Stimulated activated CD8-positive, alpha-beta memory T cell treated with anti-CD3 and anti-CD28 coated beads, Interleukin-12 subunit alpha, Interleukin-12 subunit beta, amount 100 ng/mL, for 4 hours (primary cell): ENCODE measurements at regions not wholly inside any gene's neighbourhood (a gene's known extent, or its start where the extent isn't known, plus 50 kb on each side); places are given as distances from the start of the nearest gene placed in this dataset.

ENCODE experiments used
- DNase-seq: peaks from one replicate; pipeline ENCODE4 v3.0.0-alpha.2; 2020; ENCODE audit warnings: low read depth

- DNase-seq = no peak
These were observed 169.2 kb downstream of the NOC3L start for GRCh38 chr10:94193466-94193924.

DNA sequence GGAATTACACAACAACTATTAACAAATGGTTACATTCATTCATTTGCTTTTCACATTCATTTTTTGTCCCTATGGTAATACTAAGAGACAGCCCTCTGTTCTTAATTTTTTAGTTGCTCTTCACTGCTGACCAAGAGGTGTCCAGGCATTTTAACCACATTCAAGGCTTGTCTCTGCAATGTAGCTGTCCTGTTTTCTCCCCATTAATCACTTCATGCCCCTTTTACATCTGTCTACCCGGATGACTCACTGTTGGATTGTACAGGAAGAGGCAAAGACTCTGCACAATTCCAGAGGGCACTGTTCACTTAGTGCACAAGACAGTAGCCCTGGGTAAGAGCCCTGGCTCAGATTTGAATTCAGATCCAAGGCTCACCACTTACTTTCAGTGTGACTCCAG is 168.5 kb downstream of the NOC3L start:
- DNase-seq = no peak

DNA sequence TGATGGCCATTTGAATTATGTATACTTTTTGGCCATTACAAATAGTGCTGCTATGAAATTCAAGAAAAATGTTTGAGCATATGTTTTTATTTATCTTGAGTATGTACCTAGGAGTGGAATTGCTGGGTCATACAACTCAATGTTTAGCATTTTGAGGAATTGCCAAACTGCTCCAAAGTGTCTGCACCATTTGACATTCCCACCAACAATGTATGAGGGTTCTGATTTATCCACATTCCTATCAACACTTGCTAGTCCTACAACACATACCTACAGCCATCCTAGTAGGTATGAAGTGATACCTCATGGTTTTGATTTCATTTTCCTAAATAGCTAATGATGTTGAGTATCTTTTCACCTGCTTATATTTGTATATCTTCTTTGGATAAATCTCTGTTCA is 165.5 kb downstream of the NOC3L start:
- DNase-seq = no peak

DNA sequence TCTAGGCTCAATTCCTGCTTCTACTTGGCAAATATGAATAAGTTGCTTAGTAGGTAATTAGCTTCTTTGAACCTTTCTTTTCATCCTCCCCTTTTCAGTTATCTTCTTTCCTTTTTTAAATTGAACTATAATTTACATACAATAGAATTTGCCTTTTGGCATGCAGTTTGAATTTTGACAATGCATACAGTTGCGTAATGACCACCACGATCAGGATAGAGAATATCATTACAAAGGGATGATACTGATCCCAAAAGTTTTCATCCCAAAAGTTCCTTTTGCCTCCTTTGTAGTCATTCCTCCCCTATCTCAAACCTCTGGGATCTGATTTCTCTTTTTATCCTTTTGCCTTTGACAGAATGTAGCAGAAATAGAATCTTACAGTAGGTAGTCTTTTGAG is 164.4 kb downstream of the NOC3L start:
- DNase-seq = no peak

DNA sequence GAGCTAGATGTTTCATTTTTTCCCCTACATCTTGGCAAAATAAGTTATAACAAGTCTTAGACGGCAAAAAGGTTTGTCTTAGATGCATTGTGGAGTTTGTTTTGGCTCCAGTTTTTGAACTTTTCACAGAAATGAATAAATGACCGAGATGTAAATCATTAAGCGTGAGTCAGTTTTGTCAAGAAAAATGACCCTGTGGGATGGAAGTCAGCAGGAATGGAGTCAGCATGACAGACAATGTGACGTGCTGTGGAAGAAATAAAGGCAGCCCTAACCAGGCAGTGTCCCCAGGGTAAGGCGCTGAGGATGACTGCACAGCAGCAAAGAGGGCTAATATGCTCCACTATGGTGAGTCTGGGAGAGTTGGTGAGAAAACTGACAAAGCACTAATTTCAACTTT is 163.2 kb downstream of the NOC3L start:
- DNase-seq = no peak

- no peak for DNase-seq
These were observed 162.4 kb downstream of the NOC3L start for GRCh38 chr10:94200146-94200837.

DNA sequence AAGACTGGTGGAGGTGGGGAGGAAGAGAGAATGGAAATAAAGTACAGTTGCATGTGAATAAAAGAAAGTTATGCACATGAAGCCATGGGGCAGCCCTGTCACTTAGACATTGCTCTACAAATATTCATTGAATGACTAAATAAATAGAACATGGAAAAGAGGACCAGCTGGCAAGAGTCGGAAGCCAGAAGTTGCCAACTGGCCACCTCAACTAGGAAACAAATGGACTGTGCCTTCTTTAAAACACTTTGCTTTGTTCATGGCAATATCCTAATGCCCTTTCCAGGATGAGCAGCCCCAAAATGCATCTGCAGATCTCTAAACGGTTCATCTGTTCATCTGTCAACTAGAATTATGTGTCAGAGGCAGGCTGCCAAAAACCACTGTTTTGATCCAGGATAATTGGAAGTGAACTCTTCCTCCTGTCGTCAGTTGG is 157.3 kb downstream of the NOC3L start:
- DNase-seq = no peak

GRCh38 chr10:94206176-94206575 is 156.6 kb downstream of the NOC3L start:
- DNase-seq = no peak

GRCh38 chr10:94208315-94208714 is 154.4 kb downstream of the NOC3L start:
- no peak for DNase-seq

DNA sequence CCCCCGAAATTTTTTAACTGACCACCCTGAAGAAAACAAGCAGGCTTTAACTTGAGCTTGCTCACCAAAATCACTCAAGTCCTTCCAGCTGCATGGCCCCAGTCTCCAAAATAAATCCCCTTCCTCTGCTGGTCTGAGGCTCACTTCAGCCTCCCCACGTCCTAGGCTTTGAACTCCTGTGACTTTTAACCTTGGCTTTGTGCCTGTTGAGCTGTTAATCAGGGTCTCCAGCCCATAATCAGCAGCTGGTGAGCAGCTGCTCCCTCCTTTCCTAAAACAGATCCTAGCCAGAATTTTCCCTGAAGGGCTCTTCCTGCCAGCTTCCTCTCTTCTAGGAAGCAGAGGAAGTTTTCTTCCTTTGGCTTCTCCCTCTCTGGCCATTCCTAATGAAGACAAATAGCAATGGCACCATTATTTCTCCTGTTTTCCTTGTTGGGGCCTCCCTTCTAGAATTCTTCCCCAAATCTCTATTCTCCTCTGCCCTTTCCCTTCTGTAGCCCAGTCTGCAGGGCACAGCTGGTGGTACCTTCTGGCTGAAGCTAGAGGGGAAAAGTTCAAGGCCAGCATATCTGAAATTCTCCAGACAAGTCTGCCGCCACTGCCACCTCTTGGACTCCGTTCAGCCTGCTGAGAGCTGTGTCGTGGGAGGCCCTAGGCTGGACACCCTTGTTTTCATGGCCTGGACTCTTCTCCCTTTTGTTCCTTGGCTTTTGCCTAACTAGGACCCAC is 152.1 kb downstream of the NOC3L start:
- no peak for DNase-seq

DNA sequence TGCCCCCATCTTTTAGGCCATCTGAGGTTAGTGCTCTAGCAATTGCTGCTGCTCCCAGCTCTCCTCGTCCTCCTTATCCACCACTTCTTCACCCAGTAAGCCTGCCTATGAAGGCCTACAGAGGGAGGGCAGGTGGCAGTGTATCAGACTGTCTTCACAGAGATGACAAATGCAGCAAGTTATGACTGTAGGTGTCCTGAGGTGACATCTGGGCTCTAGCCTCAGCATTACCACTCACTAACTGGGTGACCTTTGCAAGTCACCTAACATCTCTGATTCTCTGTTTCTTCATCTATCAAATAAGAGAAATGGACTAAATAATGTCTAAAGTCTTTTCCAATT is 151.6 kb downstream of the NOC3L start:
- DNase-seq = no peak

- no peak for DNase-seq
These were observed 149.7 kb downstream of the NOC3L start for GRCh38 chr10:94213001-94213530.

GRCh38 chr10:94213980-94214379 is 148.8 kb downstream of the NOC3L start:
- DNase-seq = no peak

GRCh38 chr10:94214481-94214893 is 148.3 kb downstream of the NOC3L start:
- no peak for DNase-seq

DNA sequence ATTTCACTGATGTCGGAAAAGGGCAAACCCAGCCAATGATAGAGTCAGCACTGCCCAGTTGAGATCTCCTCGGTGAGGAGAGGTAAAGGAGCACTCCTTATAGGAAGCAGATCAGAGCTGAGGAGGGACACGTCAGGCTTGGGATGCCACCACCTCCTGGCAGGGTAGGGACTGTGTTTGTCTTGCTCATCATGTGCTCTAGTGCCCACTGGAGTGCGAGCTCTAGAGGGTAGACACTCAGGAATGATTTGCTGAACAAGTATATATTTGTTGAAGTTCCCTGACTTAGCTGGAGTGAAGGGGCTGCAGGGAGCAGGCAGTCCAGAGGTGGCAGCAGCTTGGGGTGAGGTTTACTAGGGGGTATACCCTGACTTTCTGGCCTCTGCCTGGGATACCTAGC is 146.5 kb downstream of the NOC3L start:
- DNase-seq = no peak

DNA sequence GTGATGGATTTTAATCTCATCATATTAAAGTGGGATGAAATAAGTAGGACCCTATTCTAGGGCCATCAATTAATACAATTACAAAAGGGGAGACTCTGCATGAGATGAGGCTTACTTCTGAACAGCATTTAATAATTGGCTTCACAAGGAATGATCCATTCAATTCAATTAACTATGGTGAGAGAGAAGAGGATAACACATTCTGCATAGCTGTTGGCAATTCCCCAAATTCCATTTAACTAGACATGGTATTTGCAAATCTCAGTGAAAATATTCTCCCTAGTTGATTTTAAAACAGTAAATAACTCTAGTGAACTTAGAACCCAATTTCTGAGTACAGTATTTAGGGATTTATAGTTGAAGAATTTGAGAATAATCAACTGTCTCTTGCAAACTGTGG is 145.3 kb downstream of the NOC3L start:
- no peak for DNase-seq

GRCh38 chr10:94218493-94219183 is 144.1 kb downstream of the NOC3L start:
- no peak for DNase-seq

DNA sequence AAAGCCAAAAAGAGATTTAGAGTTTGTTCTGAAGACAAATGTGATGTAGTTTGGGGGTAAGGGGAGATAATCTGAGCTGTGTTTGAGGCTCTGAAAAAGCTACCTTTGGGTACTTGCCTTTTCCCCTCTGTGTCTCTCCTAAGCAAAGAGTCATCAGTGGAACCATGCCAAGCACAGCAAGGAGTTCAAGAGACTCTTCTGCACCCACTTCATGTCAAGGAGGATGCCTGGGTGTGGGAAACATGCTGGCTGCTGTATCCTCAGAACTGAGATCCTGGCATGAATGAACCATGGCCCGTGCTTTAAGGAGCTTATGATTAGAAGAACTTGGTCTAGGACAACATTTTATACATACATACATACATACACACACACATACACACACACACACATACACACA is 142.9 kb downstream of the NOC3L start:
- no peak for DNase-seq

DNA sequence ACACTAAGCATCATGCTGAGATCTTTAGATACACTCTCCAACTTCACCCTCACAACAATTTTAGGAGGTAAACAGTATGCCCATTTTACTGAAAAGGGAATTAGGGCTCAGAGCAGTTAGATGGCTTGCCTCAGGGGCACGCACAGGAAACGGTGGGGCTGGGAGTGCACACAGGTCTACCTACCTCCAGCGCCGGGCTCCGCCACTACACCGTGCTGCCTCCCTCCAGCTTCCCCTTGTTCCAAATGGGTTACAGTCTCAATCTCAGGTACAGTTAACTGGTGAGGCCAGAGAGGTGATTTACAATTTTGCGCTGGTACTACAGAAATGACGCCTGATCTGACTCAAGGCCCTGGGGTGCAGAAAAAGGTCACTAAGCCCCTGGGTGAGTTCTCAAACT is 142.0 kb downstream of the NOC3L start:
- DNase-seq = no peak

DNA sequence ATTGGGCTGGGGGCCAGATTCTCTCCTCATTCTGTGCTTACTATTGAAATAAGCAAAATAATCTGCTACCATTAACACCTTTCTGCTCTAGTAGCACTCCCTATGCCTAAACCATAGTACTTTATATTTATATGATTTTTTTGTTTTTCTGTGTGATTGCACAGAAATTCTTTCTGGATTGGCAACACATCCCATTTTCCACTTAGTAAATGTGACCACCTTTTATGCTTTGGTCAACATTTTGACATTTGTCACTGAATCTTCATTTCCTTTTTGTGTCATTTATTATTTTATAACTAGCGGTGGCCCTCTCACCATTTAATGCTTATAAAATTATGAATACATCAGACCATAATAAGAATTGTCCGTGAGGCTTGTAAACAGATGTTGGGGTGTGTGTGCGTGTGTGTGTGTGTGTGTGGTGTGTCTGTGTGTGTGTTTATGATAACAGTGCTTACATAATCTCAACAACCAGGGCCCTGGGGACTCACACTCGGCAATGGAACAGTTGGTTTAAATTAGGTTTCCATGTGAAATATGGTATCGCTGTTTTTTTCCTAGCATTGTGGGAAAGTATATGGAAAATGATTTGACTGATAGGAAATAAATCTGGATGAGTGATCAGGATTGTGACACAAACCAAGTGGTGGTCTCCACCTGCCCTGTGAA is 138.9 kb downstream of the NOC3L start:
- no peak for DNase-seq

DNA sequence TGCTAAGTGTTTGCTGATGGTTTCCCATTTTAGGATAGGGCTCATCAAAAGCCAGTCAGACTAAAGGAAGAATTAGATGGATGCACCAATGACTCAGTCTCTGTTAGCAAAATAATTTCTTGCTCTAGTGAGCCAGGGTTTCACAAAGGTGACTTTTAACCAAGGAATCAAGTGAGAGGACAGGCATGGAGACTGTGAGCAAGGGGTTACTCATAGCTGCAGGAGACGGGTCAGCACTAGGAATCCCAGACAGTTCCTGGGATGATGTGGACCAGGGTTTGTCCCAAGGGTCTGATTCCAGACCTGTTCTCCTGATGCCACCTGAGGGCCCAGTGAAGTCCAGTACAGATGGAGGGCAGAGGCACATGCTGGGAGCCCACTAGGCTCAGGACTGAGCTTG is 138.1 kb downstream of the NOC3L start:
- DNase-seq = no peak

DNA sequence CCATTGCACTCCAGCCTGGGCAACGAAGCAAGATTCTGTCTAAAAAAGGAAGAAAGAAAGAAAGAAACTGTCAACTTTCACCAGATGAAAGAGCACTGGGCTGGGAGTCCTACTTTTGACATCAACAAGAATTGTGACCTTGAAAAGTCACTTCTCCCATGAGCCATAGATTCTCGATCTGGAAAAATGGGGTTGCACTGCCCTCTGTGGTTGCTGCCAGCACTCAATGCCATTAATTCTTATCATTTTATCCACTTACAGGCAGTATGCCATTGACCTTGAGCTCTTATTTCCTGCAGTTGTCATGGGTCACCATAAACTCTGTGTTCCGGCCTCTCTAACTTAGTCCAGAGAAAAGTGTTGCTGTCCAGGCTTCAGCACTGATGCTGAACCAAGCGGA is 137.2 kb downstream of the NOC3L start:
- no peak for DNase-seq
